ENCODE measurements at regions not wholly inside any gene's neighbourhood (a gene's known extent, or its start where the extent isn't known, plus 50 kb on each side); places are given as distances from the start of the nearest gene placed in this dataset.

DNA sequence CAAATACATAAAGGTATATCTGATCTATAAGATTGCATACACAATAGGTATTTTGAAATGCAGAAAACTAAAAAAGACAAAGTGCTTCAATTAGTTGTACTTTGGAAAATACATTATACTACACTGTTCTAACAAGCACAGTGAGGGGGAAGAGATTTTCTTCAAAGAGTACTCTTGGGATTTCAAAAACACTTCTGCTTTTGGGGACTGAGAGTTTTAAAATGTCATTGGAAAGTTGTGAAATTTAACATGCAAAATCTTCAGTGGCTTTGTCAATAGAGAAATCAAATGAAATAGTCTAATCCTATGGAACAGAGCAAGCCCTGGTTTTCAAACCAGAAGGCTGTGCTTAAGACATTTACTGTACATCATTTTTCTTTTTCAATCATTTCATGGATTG is 322.2 kb upstream of the SEMA6D start:
- H3K9ac ChIP-seq (ENCODE audit: low read length) = no peak overlapping the region
- H3K27ac ChIP-seq (ENCODE audit: low read depth, low read length) = no peak overlapping the region
- H3K9me3 ChIP-seq (ENCODE audit: insufficient read depth, low read length) = no peaks in the 10 kb centered on the region
- TF ChIP-seq, protein P1, sequence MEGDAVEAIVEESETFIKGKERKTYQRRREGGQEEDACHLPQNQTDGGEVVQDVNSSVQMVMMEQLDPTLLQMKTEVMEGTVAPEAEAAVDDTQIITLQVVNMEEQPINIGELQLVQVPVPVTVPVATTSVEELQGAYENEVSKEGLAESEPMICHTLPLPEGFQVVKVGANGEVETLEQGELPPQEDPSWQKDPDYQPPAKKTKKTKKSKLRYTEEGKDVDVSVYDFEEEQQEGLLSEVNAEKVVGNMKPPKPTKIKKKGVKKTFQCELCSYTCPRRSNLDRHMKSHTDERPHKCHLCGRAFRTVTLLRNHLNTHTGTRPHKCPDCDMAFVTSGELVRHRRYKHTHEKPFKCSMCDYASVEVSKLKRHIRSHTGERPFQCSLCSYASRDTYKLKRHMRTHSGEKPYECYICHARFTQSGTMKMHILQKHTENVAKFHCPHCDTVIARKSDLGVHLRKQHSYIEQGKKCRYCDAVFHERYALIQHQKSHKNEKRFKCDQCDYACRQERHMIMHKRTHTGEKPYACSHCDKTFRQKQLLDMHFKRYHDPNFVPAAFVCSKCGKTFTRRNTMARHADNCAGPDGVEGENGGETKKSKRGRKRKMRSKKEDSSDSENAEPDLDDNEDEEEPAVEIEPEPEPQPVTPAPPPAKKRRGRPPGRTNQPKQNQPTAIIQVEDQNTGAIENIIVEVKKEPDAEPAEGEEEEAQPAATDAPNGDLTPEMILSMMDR (IDR thresholded peaks at IDR 0.05; ENCODE audit: insufficient read depth, low read length, poor library complexity, severe bottlenecking) = no peak
- TF ChIP-seq EZH2phosphoT487 (conservative IDR thresholded peaks at IDR 0.05; ENCODE audit: low read length) = no peak
- H3K4me3 ChIP-seq (ENCODE audit: insufficient read depth, low read length, poor library complexity, severe bottlenecking) = no peak overlapping the region
- no peaks in the 10 kb centered on the region for H3K79me2 ChIP-seq (ENCODE audit: insufficient read depth, low read length)
- H3K36me3 ChIP-seq (ENCODE audit: low read length) = no peaks in the 10 kb centered on the region
- no peaks in the 10 kb centered on the region for H3F3A ChIP-seq (ENCODE audit: insufficient read depth)
- no peak overlapping the region for H2AFZ ChIP-seq (ENCODE audit: low read depth, low read length, severe bottlenecking)
- no peaks in the 10 kb centered on the region for H3K27me3 ChIP-seq (ENCODE audit: low read length)
- H4K20me1 ChIP-seq (ENCODE audit: low read depth, low read length) = no peaks in the 10 kb centered on the region
- 0 out of 2 replicates have a peak, but pooled peaks cover 3% of the 10 kb centered on the region for H3K9me2 ChIP-seq (replicated peaks; ENCODE audit: insufficient read depth, low read length)
- H3K4me2 ChIP-seq (ENCODE audit: low read depth, low read length, poor library complexity, severe bottlenecking) = no peak overlapping the region

DNA sequence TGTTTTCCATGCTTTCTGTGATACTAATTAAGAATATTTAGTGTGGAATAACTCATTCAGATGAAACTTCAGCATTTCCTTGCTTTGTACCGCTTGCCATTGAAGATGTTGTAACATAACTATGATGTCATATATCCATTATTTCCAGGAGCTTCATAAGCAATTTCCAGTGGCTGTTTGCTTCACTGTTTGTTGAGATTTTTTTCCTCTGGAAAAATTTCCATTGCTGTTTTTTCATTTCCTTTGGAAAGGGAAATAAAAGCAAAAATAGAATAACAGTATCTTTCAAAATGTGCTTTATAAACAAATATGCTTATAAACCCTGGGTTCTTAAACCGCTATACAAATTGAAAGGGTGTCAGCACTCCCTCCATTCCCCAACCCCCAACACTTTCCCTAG is 319.6 kb upstream of the SEMA6D start:
- H3F3A ChIP-seq (ENCODE audit: insufficient read depth) = no peaks in the 10 kb centered on the region
- H3K79me2 ChIP-seq (ENCODE audit: insufficient read depth, low read length) = no peaks in the 10 kb centered on the region
- no peak overlapping the region for H3K27ac ChIP-seq (ENCODE audit: low read depth, low read length)
- H2AFZ ChIP-seq (ENCODE audit: low read depth, low read length, severe bottlenecking) = no peak overlapping the region
- H3K4me2 ChIP-seq (ENCODE audit: low read depth, low read length, poor library complexity, severe bottlenecking) = no peak overlapping the region
- no peak overlapping the region for H3K9ac ChIP-seq (ENCODE audit: low read length)
- no peaks in the 10 kb centered on the region for H4K20me1 ChIP-seq (ENCODE audit: low read depth, low read length)
- H3K27me3 ChIP-seq (ENCODE audit: low read length) = no peaks in the 10 kb centered on the region
- H3K4me3 ChIP-seq (ENCODE audit: insufficient read depth, low read length, poor library complexity, severe bottlenecking) = no peak overlapping the region
- H3K9me2 ChIP-seq (replicated peaks; ENCODE audit: insufficient read depth, low read length) = no peaks in the 10 kb centered on the region
- H3K9me3 ChIP-seq (ENCODE audit: insufficient read depth, low read length) = no peaks in the 10 kb centered on the region
- H3K36me3 ChIP-seq (ENCODE audit: low read length) = no peaks in the 10 kb centered on the region
- TF ChIP-seq EZH2phosphoT487 (conservative IDR thresholded peaks at IDR 0.05; ENCODE audit: low read length) = no peak
- TF ChIP-seq, protein P1 (IDR thresholded peaks at IDR 0.05; ENCODE audit: insufficient read depth, low read length, poor library complexity, severe bottlenecking) = no peak

DNA sequence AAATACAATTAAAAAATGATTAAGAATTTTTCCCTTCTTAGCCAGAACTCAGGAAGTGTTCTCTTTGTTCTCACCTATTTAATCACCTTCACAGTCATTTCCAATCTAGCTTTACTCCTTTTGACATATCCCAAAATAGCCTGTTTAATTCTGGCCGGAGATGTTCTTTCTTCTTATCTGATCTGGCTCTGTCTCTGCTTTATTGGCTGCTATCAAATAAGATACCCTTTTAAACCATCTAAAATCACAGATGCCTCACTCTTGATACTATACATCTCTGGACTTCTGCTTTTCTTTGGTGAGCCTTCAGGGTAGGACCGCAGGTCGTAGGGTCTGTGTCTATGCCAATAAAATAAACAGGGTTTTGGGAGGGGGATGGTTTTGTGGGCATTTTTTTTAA is 319.2 kb upstream of the SEMA6D start:
- no peaks in the 10 kb centered on the region for H3K27me3 ChIP-seq (ENCODE audit: low read length)
- no peaks in the 10 kb centered on the region for H3K9me2 ChIP-seq (replicated peaks; ENCODE audit: insufficient read depth, low read length)
- no peak overlapping the region for H3K4me2 ChIP-seq (ENCODE audit: low read depth, low read length, poor library complexity, severe bottlenecking)
- no peaks in the 10 kb centered on the region for H3F3A ChIP-seq (ENCODE audit: insufficient read depth)
- no peak overlapping the region for H2AFZ ChIP-seq (ENCODE audit: low read depth, low read length, severe bottlenecking)
- H3K36me3 ChIP-seq (ENCODE audit: low read length) = no peaks in the 10 kb centered on the region
- H3K79me2 ChIP-seq (ENCODE audit: insufficient read depth, low read length) = no peaks in the 10 kb centered on the region
- no peak overlapping the region for H3K4me3 ChIP-seq (ENCODE audit: insufficient read depth, low read length, poor library complexity, severe bottlenecking)
- TF ChIP-seq EZH2phosphoT487 (conservative IDR thresholded peaks at IDR 0.05; ENCODE audit: low read length) = no peak
- TF ChIP-seq, protein P1 (IDR thresholded peaks at IDR 0.05; ENCODE audit: insufficient read depth, low read length, poor library complexity, severe bottlenecking) = no peak
- H3K9ac ChIP-seq (ENCODE audit: low read length) = no peak overlapping the region
- no peaks in the 10 kb centered on the region for H3K9me3 ChIP-seq (ENCODE audit: insufficient read depth, low read length)
- H4K20me1 ChIP-seq (ENCODE audit: low read depth, low read length) = no peaks in the 10 kb centered on the region
- H3K27ac ChIP-seq (ENCODE audit: low read depth, low read length) = no peak overlapping the region

All from SU-DHL-6 (cell line).